UCSD-AML1 (cell line): ENCODE measurements at regions not wholly inside any gene's neighbourhood (a gene's known extent, or its start where the extent isn't known, plus 50 kb on each side); places are given as distances from the start of the nearest gene placed in this dataset.

Experiments used
- DNase-seq: peaks from one replicate; lab custom pipeline; 2025; ENCODE audit not compliant: unreplicated experiment; lab: John Stamatoyannopoulos, UW

GRCh38 chr1:81126989-81127581 lies 673.6 kb upstream of the ADGRL2 start:
- no peak for DNase-seq

DNA sequence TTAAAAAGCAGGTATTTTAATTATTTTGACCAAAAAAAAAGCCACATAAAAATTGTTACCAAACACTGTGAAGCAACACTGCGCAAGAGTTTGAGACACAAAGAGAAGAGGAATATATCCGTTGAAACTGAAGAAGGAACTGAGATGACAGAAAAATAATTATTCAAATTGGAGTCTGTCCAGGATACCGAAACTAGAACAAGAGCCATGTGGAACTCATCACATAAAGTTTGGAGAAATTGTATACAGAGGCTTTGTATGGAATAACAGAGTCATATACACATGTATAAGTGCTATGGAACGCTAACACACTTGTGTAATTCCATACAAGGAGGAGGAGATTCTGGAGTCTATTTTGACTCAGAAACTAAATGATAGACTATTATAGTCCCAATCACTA lies 675.1 kb upstream of the ADGRL2 start:
- DNase-seq, result no peak

- DNase-seq, result no peak
Measured at GRCh38 chr1:81121306-81121705, 679.4 kb upstream of the ADGRL2 start.

DNA sequence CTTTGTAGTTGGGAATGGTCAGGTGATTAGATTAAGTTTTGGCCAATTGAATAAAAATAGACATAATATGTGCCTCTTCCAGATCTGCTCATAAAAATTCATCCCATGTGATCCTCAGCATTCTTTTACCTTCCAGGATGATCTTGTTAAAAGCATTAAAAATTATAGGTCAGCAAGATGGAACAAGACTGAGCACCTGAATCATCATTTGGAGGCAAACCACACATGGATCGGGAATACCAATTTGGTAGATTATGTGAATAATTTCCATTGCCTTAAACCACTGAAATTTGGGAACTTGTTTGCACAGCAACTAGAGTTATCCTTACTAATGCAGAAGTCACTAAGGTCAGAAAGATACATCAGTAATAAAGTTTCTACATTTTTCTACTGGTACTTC lies 681.4 kb upstream of the ADGRL2 start:
- DNase-seq, result no peak

DNA sequence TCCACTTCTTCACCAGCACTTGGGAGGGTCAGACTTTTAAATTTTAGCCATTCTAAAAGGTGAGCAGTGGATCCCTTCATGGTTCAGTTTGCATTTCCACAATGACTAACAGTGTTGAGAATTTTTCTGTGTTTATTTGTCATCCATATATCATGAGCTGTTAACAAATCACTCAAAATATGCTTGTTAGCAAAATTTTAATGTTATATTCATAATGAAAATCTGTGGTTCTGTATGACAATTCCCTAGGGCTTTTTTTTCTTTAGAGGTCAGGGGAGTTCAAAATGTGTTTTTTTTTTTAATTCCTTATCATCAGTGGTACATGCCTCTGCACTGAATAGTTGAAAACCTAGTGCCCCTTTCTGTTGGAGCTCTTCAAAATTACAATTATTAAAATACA lies 682.2 kb upstream of the ADGRL2 start:
- DNase-seq, result no peak

- no peak for DNase-seq
Measured at GRCh38 chr1:81115422-81115821, 685.3 kb upstream of the ADGRL2 start.

DNA sequence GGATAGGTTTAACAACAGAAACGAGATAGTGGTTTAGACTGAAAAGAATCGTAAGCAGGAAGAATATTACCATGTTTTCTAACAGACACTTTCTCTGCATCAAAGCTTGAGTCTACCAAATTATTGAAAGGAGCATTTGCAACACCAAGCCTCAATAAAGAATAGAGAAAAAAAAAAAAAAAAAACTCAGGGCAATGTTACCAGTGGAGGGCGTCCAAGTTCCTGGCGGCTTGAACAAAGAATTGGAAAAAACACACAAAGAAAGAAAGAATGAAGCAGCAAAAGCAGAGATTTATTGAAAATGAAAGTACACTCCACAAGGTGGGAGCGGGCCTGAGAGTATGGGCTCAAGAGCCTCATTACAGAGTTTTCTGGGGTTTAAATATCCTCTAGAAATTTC lies 686.5 kb upstream of the ADGRL2 start:
- no peak for DNase-seq

DNA sequence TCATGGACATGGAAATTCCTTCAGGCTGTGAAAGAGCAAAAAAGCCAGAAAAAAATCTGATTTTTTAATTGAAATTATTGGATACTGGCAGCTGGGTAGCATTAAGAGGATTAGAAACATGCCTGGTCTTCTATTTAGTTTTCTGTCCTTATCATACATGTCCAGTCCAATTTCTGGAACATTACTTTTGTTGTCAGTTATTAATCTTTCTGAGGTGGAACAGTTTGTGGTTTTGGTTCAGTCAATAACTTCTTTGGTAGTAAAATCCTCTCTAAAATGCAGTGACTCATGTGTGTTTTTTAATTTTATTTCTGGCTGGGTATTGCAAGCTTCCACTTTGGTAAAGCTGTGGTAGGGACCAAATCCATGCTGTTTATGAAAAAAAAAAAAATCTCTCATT lies 687.0 kb upstream of the ADGRL2 start:
- DNase-seq, result no peak

DNA sequence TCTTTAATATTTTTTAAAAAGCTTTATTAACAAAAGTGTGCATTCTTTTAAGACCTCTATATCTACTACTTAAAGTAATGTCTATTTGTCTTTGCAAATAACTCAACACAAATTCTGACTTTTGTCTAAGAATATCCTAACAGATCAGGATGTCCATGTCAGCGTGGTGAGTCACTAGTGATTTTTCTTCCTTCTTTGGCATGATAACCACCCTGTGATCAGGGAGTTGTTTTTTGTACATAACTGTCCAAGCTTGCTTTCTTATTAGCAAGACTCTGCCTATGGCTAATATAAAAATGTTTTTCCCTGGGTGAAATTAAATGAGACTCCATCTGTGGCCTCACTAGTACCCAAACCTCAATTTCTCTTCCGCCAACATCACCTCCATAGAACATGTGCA lies 688.9 kb upstream of the ADGRL2 start:
- DNase-seq, result no peak

- no peak for DNase-seq
Measured at GRCh38 chr1:81109038-81109437, 691.7 kb upstream of the ADGRL2 start.

DNA sequence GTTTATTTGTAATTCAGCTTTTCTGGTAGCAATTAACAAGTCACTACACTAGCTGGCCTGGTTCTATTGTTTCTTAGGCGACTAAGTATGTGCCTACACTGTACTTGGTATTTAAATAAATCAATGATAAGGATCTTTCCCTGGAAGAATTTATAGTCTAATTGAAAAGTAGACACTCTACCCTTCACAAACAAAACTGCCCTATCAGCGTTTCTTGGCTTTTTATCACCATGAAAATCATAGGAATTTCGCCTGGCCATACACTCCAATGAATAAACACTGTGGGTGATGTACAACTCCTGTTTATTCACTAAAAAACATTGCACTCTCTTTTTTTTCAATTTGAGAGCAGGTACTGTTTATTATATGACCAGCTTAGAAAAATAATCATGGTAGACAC lies 702.9 kb upstream of the ADGRL2 start:
- DNase-seq, result no peak

DNA sequence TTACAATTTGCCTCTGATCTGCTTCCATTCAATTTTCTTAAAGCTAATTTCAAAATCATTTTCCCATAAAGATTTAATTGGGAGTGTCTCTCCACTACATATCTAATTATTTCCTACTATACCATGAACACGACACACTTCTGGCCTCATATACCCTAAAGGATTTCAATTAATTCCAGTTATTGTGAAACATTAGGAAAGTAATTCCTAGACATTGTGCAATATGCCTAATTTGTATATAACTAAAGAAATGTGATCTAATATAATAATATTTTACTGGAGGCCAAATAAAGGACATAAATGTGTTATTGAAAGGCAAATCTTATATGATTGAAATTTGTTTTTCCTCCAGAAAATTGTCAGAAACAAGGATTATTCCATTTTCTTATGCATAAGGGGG lies 727.2 kb upstream of the ADGRL2 start:
- DNase-seq, result no peak

GRCh38 chr1:81071969-81072753 lies 728.6 kb upstream of the ADGRL2 start:
- DNase-seq, result no peak

DNA sequence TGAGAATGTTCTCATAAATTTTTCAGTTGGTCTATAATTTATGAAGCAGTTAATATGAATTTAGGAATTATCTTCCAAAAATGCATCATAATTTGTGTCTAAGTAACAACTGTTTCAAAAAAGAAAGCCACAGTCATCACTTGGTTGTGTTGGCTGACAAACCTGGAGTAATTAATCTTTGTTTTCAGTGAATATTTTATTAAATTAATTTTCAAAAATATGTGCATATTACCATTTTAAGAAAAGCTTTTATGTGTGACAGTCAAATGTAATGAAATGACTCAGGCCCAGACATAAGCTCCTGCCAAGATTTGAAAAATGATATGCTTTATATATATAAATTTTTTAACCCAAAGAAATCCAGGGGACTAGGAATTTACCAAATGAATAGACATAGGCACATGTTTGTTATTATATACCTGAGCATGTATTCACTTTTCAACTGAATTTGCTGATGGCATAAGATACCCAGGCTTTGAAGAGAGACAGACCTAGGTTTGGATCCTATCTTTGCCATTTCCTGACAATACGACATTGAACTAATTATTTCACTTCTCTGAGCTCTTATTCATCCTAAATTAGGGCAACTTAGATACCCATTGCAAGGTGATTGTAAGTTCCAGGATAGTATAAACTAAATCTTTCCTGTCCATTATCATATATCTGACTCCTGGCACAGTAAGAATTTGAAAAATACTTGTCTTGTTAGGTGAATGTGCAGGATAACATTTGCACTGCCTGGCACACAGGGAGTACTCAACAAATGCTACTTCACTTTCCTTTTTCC lies 729.5 kb upstream of the ADGRL2 start:
- no peak for DNase-seq

DNA sequence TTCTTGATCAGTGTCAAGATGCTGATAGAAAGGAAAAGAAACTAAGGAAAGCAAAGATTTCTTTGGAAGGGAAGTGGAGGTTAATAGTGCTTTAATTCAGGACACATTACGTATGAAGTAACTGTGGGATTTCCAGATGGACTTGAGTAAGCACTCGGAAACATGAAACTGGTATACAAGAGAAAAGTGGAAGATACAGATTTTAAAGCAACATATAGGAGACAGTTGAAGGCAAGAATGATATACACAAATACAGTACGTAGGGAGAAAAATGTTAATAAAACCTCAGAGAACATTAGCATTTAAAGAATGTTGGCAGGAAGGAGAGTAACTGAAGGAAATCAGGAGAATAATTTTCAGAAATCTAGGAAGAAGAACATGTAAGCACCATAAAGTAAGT lies 730.9 kb upstream of the ADGRL2 start:
- DNase-seq, result no peak

GRCh38 chr1:81068726-81069125 lies 732.0 kb upstream of the ADGRL2 start:
- DNase-seq, result no peak

DNA sequence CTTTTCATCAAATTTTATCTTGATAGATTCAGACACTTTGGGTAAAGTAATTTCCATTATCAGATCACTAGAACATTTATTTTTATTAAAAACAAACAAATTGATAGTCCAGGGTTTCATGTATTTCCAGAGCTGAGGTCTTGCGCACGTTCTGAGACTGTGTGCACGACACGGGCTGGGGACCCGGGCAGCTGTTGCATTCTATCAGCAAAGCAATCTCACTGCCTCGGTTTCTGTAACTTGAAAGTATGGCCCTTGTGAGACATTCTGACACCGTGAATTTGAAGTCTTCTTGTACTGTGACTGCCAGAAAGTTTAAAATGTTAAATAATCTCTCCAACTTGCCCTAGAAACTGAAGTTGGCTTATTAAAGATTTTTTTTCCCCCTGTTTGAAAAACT lies 746.9 kb upstream of the ADGRL2 start:
- DNase-seq, result no peak

- DNase-seq, result no peak
Measured at GRCh38 chr1:81052162-81052561, 748.6 kb upstream of the ADGRL2 start.

DNA sequence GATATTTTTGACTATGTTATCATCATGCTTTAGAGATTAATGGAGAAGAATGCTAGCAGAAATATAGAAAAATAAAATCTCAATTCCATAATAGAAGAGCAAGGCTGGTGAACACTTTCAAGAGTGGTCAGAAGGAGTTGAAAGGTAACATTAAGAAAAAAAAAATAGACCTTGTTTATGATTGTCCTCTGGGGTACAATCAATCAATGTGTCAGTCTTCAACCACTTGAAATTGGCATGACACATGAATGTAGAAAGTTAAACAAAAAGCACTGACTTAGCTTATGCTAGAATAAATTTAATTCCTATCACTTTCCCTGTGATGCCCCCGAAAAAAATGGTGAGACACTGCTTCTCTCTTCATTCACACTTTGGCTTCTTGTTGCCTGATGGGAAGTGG lies 750.3 kb upstream of the ADGRL2 start:
- DNase-seq, result no peak

DNA sequence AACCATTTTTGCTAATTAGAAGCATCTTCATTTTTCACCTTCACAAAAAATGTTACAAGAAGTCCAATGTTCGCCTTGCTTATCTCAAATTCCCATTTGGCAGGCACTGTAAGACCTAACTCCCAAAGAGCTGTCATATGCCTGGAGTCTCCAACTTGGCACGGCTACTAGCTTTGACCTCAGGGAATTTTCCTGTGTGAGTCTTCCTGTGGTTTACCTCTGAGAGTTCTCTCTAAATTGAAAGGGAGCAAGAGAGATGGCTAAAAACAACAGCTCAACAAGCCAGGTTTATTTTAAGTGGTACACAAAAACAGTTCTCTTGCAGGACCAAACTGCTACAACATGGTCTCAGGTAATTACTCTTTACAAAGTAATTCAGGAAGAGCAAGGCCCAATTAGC lies 756.0 kb upstream of the ADGRL2 start:
- no peak for DNase-seq

- DNase-seq, result no peak
Measured at GRCh38 chr1:81042225-81042624, 758.5 kb upstream of the ADGRL2 start.

- DNase-seq, result no peak
Measured at GRCh38 chr1:81034291-81034690, 766.4 kb upstream of the ADGRL2 start.
